ENCODE measurements at regions not wholly inside any gene's neighbourhood (a gene's known extent, or its start where the extent isn't known, plus 50 kb on each side); places are given as distances from the start of the nearest gene placed in this dataset.
A peak's percentile ranks its signal among the peaks of the same experiment; 100 is the strongest.
"Not testable (repeated sequence)": the region's sequence is repeated elsewhere in the genome, so short reads cannot be mapped to it uniquely, and the experiment has no call there.

DNA sequence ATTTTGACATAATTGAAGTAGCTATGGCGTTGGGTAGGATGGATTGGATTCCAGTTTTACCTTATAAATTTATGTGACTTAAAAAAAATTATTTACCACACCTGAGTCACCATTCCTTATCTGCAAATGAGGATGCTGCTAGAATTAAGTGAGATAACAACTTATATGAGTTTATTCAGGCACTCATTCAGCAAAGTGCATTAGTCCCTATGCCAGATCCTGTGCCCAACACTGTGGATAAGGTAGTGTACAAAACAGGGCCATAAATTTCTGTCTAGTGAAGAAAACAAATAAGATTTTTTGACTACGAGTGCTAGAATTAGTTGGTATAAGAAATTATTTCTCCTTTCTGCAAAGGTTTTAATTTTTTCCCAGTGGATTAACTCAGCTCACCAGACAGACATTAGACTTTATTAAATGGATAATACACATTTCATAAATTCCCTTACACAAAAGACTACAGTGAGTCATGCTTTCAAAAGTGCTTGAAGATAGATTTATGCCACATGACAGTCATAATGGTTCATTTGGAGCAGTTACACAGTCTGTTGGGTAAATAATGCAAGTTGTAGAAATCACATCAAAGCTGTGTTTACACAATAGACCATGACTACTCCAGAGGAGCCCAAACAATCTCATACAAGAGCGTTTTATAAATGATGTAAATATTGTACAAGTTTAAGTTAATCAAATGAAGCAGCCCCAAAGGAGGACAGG lies 129.9 kb upstream of the TGFBR2 start:
- DNase-seq, result no peak

- DNase-seq, result no peak
Measured at GRCh38 chr3:30477149-30477921, 129.1 kb upstream of the TGFBR2 start.

DNA sequence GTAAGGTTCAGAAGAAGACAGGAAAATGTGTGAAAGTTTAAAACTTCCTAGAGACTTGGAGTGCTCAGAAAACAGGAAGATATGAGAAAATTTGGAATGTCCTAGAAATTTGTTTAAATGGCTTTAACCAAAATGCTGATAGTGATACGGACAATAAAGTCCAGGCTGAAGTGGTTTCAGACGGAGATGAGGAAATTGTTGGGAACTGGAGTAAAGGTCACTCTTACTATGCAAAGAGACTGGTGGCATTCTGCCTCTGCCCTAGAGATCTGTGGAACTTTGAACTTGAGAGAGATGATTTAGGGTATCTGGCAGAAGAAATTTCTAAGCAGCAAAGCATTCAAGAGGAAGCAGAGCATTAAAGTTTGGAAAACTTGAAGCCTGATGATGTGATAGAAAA lies 126.7 kb upstream of the TGFBR2 start:
- DNase-seq, result not testable (repeated sequence)

DNA sequence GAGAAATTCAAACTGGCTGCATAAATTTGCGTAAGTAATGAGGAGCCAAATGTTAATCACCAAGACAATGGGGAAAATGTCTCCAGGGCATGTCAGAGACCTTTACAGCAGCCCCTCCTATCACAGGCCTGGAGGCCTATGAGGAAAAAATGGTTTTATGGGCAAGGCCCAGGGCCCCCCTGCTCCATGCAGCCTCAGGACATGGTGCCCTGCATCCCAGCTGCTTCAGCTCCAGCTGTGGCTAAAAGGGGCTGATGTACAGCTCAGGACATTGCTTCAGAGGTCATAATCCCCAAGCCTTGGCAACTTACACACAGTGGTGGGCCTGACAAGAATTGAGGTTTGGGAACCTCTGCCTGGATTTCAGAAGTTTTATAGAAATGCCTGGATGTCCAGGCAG lies 126.2 kb upstream of the TGFBR2 start:
- DNase-seq, result not testable (repeated sequence)

DNA sequence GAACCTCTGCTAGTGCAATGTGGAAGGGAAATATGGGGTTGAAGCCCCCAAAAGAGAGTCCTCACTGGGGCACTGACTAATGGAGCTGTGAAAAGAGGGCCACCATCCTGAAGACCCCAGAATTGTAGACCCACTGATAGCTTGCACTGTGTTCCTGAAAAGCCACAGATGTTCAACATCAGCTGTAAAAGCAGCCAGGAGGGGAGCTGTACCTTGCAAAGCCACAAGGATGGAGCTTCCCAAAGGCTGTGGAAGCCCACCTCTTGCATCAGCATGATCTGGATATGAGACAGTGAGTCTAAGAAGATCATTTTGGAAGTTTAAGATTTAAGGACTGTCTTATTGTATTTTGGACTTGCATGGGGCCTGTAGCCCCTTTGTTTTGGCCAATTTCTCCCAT lies 125.8 kb upstream of the TGFBR2 start:
- no peak for DNase-seq

- DNase-seq, result no peak
Measured at GRCh38 chr3:30481241-30481640, 125.2 kb upstream of the TGFBR2 start.

DNA sequence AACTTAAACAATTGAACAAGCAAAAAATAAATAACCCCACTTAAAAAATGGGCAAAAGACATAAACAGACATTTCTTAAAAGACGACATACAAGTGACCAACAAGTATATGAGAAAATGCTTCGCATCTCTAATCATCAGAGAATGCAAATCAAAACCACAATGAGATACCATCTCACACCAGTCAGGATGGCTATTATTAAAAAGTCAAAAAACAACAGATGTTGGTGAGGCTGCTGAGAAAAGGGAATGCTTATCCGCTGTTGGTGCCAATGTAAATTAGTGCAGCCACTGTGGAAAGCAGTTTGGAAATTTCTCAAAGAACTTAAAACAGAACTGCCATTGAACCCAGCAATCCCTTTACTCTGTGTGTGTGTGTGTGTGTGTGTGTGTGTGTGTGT lies 122.2 kb upstream of the TGFBR2 start:
- DNase-seq, result not testable (repeated sequence)

GRCh38 chr3:30486368-30486767 lies 120.0 kb upstream of the TGFBR2 start:
- no peak for DNase-seq

GRCh38 chr3:30488070-30488756 lies 118.2 kb upstream of the TGFBR2 start:
- no peak for DNase-seq

GRCh38 chr3:30492322-30493192 lies 113.8 kb upstream of the TGFBR2 start:
- peak; percentile 7 for DNase-seq

GRCh38 chr3:30493911-30494311 lies 112.5 kb upstream of the TGFBR2 start:
- no peak for DNase-seq

DNA sequence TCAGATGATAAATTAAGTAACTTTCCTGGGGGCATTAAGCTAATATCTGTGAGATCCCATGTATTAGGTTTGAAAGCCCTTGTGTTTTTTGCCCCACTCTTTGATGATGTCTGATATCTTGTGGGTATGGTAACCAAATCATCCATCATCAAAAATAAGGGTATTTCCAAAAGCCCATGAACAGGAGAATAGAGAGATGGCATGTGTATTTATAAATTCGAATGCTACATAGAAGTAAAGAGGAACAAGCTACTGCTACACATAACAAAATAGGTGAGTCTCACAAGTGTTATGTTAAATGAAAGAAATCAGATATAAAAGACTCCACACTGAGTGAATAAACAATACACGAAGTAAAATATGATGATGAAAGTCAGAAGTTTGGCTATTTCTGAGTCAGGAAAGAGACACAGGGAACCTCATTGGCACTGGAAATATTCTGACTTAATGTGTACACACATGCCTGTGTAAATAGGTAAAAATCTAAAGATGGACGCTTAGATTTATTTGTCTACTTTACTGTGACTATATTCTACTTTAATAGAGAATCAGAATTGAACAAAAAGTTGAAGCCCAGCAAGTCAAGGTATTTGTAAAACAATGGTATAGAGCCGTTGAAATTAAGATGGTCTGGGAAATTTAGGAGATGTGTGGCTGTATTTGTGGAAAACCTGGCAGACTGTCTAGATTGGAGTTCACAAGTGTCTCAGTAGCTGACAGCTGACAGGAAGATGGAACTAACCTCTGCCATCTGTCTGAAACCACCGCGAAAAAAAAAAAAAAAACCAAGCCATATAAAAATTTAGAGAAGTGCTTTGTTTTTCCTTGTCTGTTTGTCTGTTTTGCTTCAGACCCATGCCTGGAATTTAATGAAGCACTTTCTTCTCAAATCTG lies 111.0 kb upstream of the TGFBR2 start:
- peak; percentile 7 for DNase-seq

DNA sequence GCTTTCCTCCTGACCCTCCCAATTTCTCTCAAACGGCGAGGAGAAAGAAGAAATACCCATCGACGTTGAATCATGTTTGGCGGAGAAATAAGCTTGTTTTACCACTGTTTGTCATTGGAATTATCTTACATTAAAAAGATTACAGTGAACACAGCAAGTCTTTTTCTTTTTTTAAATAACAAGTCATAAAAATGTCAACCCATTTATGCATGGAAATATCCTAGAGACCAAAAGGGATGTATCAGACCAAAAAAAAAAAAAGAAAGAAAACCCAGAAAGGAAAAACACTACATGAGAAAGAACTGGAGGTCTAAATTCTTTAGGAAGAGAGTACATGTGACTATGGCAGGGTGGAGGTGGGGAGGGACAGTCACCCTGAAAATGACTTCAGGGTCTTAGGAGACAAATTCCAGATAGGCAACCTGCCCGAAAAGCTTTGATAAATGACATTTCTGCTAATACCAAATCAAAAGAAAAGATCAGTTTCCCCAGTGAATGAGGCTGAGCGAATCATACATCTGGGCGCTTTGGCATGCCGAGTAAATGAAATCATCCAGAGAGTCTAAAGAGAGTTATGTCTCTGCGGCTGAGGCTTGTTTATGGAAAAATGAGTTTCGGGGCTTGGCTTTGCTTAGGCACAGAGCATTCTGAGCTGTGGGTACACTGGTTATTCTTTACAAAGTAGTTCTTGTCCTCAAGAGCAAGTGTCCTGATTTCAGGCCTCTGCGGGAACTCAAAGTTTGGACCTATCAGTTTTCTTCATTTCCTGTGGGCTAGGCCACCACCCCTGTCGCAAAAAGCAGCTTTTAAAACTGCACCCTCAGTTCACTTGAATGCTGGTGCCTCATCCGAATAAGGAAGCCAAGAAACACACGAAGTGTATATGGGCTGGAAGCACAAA lies 110.1 kb upstream of the TGFBR2 start:
- peak; percentile 21 for DNase-seq

DNA sequence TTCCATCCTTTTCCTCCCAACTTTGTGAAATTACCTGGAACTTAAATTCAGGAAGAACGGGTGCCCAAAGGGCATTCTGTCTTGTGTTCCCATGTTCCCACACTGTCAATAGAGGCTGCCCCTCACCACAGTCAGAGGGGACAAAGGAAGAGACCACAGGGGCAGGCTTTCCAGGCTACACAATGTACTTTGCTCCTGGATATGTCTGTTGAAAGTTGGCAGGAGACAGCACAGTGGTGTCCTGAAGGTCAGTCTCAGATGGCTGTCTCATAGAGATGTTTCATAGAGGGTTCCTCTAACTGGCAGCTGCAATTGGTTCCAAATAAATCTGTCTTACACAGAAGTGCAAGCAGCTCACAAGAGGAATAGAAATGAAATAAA lies 107.8 kb upstream of the TGFBR2 start:
- DNase-seq, result no peak

- no peak for DNase-seq
Measured at GRCh38 chr3:30500666-30501399, 105.6 kb upstream of the TGFBR2 start.

DNA sequence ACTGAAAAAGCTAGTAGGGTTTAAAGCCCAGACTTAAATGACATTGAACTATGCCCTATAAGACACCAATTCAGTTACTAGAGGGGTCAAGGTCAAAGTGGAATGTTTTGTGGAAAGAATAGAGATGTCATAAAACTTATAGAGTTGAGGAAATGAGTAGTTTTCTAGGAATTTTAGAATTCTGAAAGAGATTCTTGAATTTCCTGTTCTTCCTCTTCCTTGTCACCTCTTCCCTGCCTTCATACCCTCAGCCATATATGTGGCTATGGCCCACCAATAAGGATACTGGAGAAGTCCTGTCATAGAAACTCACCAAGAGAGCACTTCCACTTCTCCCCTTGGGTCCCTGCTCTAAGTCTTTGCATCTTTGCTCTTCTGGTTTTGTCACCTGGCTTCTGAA lies 104.9 kb upstream of the TGFBR2 start:
- no peak for DNase-seq

DNA sequence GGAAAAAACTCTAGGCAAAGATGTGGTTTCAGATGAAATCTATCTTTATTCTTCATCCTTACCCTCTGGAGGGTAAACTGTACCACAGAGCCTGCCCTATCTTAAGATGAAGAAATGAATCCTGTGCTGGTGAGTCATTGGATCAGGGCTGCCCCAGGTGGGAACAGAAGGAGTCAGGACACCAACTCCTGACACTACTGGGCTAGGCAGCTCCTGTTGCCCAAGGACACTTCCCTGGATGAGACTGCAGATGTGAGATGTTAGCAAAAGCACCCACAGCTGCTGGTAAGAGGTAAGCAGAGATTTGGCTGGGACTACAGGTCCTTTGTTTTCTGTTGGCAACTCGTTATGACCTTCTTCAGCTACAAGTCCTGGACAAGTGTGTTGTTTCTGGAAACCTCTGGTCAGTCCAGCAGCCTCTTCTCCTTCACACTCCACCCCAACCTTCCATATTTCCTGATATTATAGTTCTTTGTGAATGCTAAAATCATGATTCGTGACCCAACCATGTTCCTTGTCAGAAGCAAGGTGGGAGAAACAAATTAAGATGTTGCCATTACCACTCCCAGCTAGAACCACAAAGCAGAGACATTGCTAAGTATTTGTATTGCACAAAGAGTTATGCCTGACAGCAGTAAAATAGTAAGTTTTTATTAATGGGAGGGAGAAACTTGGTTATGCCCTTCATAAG lies 104.2 kb upstream of the TGFBR2 start:
- DNase-seq, result no peak

- DNase-seq, result no peak
Measured at GRCh38 chr3:30502742-30503073, 103.7 kb upstream of the TGFBR2 start.

DNA sequence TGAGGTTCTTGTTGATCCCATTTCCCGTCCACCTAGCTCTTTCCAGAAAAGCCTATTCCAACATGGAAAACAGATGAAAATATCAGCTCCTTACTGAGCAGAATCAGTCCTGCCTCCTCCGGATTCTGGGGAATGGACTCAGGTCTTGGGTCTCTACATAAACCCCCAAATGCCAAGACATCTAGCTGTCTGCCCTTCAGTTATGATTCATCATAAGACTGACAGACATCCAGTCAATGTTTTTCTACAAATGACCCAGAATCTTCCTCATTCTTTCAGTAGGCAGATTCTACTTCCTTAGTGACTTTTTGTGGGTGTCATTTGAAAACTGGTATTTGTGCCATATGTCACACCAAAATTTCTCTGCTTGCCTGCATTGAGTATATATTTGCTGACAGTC lies 103.0 kb upstream of the TGFBR2 start:
- no peak for DNase-seq

DNA sequence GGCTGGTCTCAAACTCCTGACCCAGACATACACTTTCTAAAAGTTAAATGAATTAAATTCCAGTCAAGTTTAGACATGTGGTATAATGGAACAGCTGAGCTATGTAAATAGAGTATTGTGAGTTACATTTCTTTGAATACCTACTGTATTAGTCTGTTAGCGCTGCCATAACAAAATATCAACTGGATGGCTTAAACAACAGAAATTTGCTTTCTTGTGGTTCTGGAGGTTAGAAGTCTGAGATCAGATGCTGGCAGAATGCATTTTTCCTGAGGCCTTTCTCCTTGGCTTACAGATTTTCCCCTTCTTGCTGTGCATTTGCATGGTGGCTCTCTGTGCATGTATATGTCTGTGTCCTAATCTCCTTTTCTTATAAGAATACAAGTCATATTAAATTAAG lies 101.5 kb upstream of the TGFBR2 start:
- DNase-seq, result no peak
